KMS-11 (cell line): ENCODE measurements at regions not wholly inside any gene's neighbourhood (a gene's known extent, or its start where the extent isn't known, plus 50 kb on each side); places are given as distances from the start of the nearest gene placed in this dataset.
"Not testable (repeated sequence)": the region's sequence is repeated elsewhere in the genome, so short reads cannot be mapped to it uniquely, and the experiment has no call there.

ENCODE experiments used
- H2AFZ ChIP-seq: fragments of 200-600 bp; sonication (generic); 2 replicates; pipeline ENCODE4 v1.6.1; 2016; ENCODE audit warnings: antibody characterized with exemption, mixed run types, low read depth
- H3K27ac ChIP-seq: fragments of 200-600 bp; sonication (generic); 2 replicates; pipeline ENCODE4 v1.6.1; 2016; ENCODE audit warnings: mild to moderate bottlenecking, mixed run types
- H3K27me3 ChIP-seq: fragments of 200-600 bp; sonication (generic); 2 replicates; pipeline ENCODE4 v1.6.1; 2017; ENCODE audit warnings: mild to moderate bottlenecking, low read depth, mixed run types, moderate library complexity; ENCODE audit not compliant: insufficient read depth
- H3K36me3 ChIP-seq: fragments of 200-600 bp; sonication (generic); 2 replicates; pipeline ENCODE4 v1.6.1; 2017; ENCODE audit warnings: mild to moderate bottlenecking, mixed run types; ENCODE audit not compliant: insufficient read depth
- H3K4me1 ChIP-seq: fragments of 200-600 bp; sonication (generic); 2 replicates; pipeline ENCODE4 v1.6.1; 2016; ENCODE audit warnings: mild to moderate bottlenecking, low read depth, mixed run types; ENCODE audit not compliant: poor library complexity, severe bottlenecking
- H3K4me2 ChIP-seq: fragments of 200-600 bp; sonication (generic); 2 replicates; pipeline ENCODE4 v1.7.0; 2016; ENCODE audit warnings: mild to moderate bottlenecking, mixed run types
- H3K4me3 ChIP-seq: fragments of 200-600 bp; sonication (generic); IDR thresholded peaks from 2 replicates; pipeline ENCODE4 v1.6.1; 2017; ENCODE audit warnings: low read depth, low read length, mixed read lengths; ENCODE audit not compliant: insufficient read depth
- H3K79me2 ChIP-seq: fragments of 200-600 bp; sonication (generic); 2 replicates; pipeline ENCODE4 v1.6.1; 2016; ENCODE audit warnings: low read depth, mixed run types; ENCODE audit not compliant: insufficient read depth
- H3K9ac ChIP-seq: fragments of 200-600 bp; sonication (generic); 2 replicates; pipeline ENCODE4 v1.6.1; 2016; ENCODE audit warnings: mild to moderate bottlenecking, mixed run types
- H4K20me1 ChIP-seq: fragments of 200-600 bp; sonication (generic); 2 replicates; pipeline ENCODE4 v1.6.1; 2016; ENCODE audit warnings: mild to moderate bottlenecking, mixed run types; ENCODE audit not compliant: insufficient read depth
- CTCF ChIP-seq: fragments of 200-600 bp; sonication (generic); conservative IDR thresholded peaks from 2 replicates; pipeline ENCODE4 v1.6.1; 2017; ENCODE audit warnings: low read depth, mild to moderate bottlenecking, antibody characterized with exemption, low read length, moderate library complexity, mixed read lengths

GRCh38 chr5:40430101-40430710 lies 249.5 kb upstream of the PTGER4 start:
- no peak overlapping the region for H2AFZ ChIP-seq
- no peaks in the 10 kb centered on the region for H4K20me1 ChIP-seq
- no peaks in the 10 kb centered on the region for H3K27me3 ChIP-seq
- H3K27ac ChIP-seq, result no peak overlapping the region
- H3K36me3 ChIP-seq, result no peaks in the 10 kb centered on the region
- H3K4me1 ChIP-seq, result no peaks in the 10 kb centered on the region
- H3K4me2 ChIP-seq, result no peak overlapping the region
- no peaks in the 10 kb centered on the region for H3K79me2 ChIP-seq
- no peak overlapping the region for H3K4me3 ChIP-seq
- no peak for TF ChIP-seq CTCF
- no peak overlapping the region for H3K9ac ChIP-seq

- TF ChIP-seq CTCF, result no peak
- H3K27ac ChIP-seq, result no peak overlapping the region
- H3K79me2 ChIP-seq, result no peaks in the 10 kb centered on the region
- no peaks in the 10 kb centered on the region for H3K4me1 ChIP-seq
- no peak overlapping the region for H3K4me3 ChIP-seq
- no peak overlapping the region for H3K4me2 ChIP-seq
- H3K36me3 ChIP-seq, result no peaks in the 10 kb centered on the region
- H3K27me3 ChIP-seq, result no peaks in the 10 kb centered on the region
- H4K20me1 ChIP-seq, result no peaks in the 10 kb centered on the region
- no peak overlapping the region for H2AFZ ChIP-seq
- no peak overlapping the region for H3K9ac ChIP-seq
Observed at GRCh38 chr5:40429258-40430100, 250.2 kb upstream of the PTGER4 start.

GRCh38 chr5:40428815-40429214 lies 250.9 kb upstream of the PTGER4 start:
- Histone ChIP-seq H2AFZ (no peak overlapping the region), H3K79me2 (no peaks in the 10 kb centered on the region), H3K4me1 (no peaks in the 10 kb centered on the region), H3K27ac (no peak overlapping the region), H3K36me3 (no peaks in the 10 kb centered on the region), H3K4me2 (no peak overlapping the region), H3K9ac (no peak overlapping the region), H3K27me3 (no peaks in the 10 kb centered on the region), H3K4me3 (no peak overlapping the region), H4K20me1 (no peaks in the 10 kb centered on the region)
- TF ChIP-seq CTCF, result no peak

GRCh38 chr5:40428126-40428525 lies 251.6 kb upstream of the PTGER4 start:
- Histone ChIP-seq H3K36me3 (no peaks in the 10 kb centered on the region), H3K4me2 (no peak overlapping the region), H3K4me1 (no peaks in the 10 kb centered on the region), H3K9ac (no peak overlapping the region), H2AFZ (no peak overlapping the region), H4K20me1 (no peaks in the 10 kb centered on the region), H3K79me2 (no peaks in the 10 kb centered on the region), H3K27ac (no peak overlapping the region), H3K4me3 (no peak overlapping the region), H3K27me3 (no peaks in the 10 kb centered on the region)
- TF ChIP-seq CTCF, result no peak

GRCh38 chr5:40417046-40417810 lies 262.5 kb upstream of the PTGER4 start:
- H3K79me2 ChIP-seq, H4K20me1 ChIP-seq, H3K9ac ChIP-seq, H3K36me3 ChIP-seq, H3K27ac ChIP-seq, H3K27me3 ChIP-seq, H3K4me3 ChIP-seq, H2AFZ ChIP-seq, H3K4me2 ChIP-seq, H3K4me1 ChIP-seq: not testable (repeated sequence)
